GM18868 (cell line): ENCODE measurements at regions not wholly inside any gene's neighbourhood (a gene's known extent, or its start where the extent isn't known, plus 50 kb on each side); places are given as distances from the start of the nearest gene placed in this dataset.
"Not testable (repeated sequence)": the region's sequence is repeated elsewhere in the genome, so short reads cannot be mapped to it uniquely, and the experiment has no call there.

ENCODE experiments used
- ATAC-seq: cut with Tn5 transposase; IDR thresholded peaks from one replicate; pipeline ENCODE4 v1.9.1; 2021; ENCODE audit warnings: mild to moderate bottlenecking, moderate library complexity; ENCODE audit not compliant: unreplicated experiment

GRCh38 chr2:167697948-167698347, 549.4 kb downstream of the STK39 start:
- ATAC-seq: no peak

- ATAC-seq: no peak
These were observed 550.2 kb downstream of the STK39 start for GRCh38 chr2:167697194-167697593.

- no peak for ATAC-seq
These were observed 554.5 kb downstream of the STK39 start for GRCh38 chr2:167692936-167693335.

GRCh38 chr2:167692191-167692590, 555.2 kb downstream of the STK39 start:
- no peak for ATAC-seq

- ATAC-seq: no peak
These were observed 558.0 kb downstream of the STK39 start for GRCh38 chr2:167689444-167689843.

- ATAC-seq: no peak
These were observed 560.7 kb downstream of the STK39 start for GRCh38 chr2:167686691-167687090.

- no peak for ATAC-seq
These were observed 566.0 kb downstream of the STK39 start for GRCh38 chr2:167681234-167682015.

- ATAC-seq: no peak
These were observed 569.2 kb downstream of the STK39 start for GRCh38 chr2:167678158-167678557.

GRCh38 chr2:167675906-167676305, 571.5 kb downstream of the STK39 start:
- ATAC-seq: no peak

- no peak for ATAC-seq
These were observed 576.8 kb downstream of the STK39 start for GRCh38 chr2:167670588-167670987.

- no peak for ATAC-seq
These were observed 594.3 kb downstream of the STK39 start for GRCh38 chr2:167653131-167653530.

GRCh38 chr2:167652401-167652800, 595.0 kb downstream of the STK39 start:
- ATAC-seq: no peak

- ATAC-seq: no peak
These were observed 595.8 kb downstream of the STK39 start for GRCh38 chr2:167651406-167652151.

GRCh38 chr2:167646557-167646956, 600.8 kb downstream of the STK39 start:
- ATAC-seq: no peak

- ATAC-seq: no peak
These were observed 607.3 kb downstream of the STK39 start for GRCh38 chr2:167640096-167640495.

GRCh38 chr2:167637741-167638140, 609.7 kb downstream of the STK39 start:
- no peak for ATAC-seq

GRCh38 chr2:167632271-167632670, 615.1 kb downstream of the STK39 start:
- ATAC-seq: not testable (repeated sequence)

- no peak for ATAC-seq
These were observed 620.4 kb downstream of the STK39 start for GRCh38 chr2:167626961-167627360.

- ATAC-seq: no peak
These were observed 621.1 kb downstream of the STK39 start for GRCh38 chr2:167626301-167626700.

- ATAC-seq: no peak
These were observed 630.4 kb downstream of the STK39 start for GRCh38 chr2:167616997-167617396.

- ATAC-seq: no peak
These were observed 633.9 kb downstream of the STK39 start for GRCh38 chr2:167613471-167613870.

GRCh38 chr2:167608487-167608886, 638.9 kb downstream of the STK39 start:
- ATAC-seq: no peak
